NB4 (cell line): ENCODE measurements at regions not wholly inside any gene's neighbourhood (a gene's known extent, or its start where the extent isn't known, plus 50 kb on each side); places are given as distances from the start of the nearest gene placed in this dataset.

Experiments
- CTCF ChIP-seq: IDR thresholded peaks from one replicate; pipeline ENCODE4 v1.5.1; 2012; ENCODE audit warnings: low read depth, low read length
- POLR2A ChIP-seq: IDR thresholded peaks from 2 replicates; pipeline ENCODE4 v1.6.1; 2011; ENCODE audit warnings: mild to moderate bottlenecking; ENCODE audit not compliant: insufficient read length; ENCODE audit errors: extremely low read depth

- TF ChIP-seq CTCF (no peak), POLR2A (no peak)
These were observed 147.2 kb downstream of the DNAJB6 start for GRCh38 chr7:157483971-157484410.
